ENCODE measurements at regions not wholly inside any gene's neighbourhood (a gene's known extent, or its start where the extent isn't known, plus 50 kb on each side); places are given as distances from the start of the nearest gene placed in this dataset.

- ChIA-PET POLR2A (no interaction called here), CTCF (no interaction called here)
- TF ChIP-seq HEYL (CRISPR knock-in tag; IDR thresholded peaks at IDR 0.05), result no peak
- TF ChIP-seq CEBPB (IDR thresholded peaks at IDR 0.05), result no peak
- TF ChIP-seq KDM5A (IDR thresholded peaks at IDR 0.05), result no peak
- no peak for TF ChIP-seq FOSL2 (IDR thresholded peaks at IDR 0.05)
- TF ChIP-seq FOSL2 (CRISPR knock-in tag; IDR thresholded peaks at IDR 0.05), result no peak
- no peak for TF ChIP-seq PHF8 (IDR thresholded peaks at IDR 0.05; ENCODE audit: borderline replicate concordance, low read depth)
- no peak for TF ChIP-seq GATA3 (IDR thresholded peaks at IDR 0.05; ENCODE audit: borderline replicate concordance)
- no peak for TF ChIP-seq EHMT2 (IDR thresholded peaks at IDR 0.05; ENCODE audit: low read depth)
- TF ChIP-seq HOXB13 (CRISPR knock-in tag; IDR thresholded peaks at IDR 0.05; ENCODE audit: low read depth), result no peak
- no peak for TF ChIP-seq RAD21 (conservative IDR thresholded peaks at IDR 0.05 in 1 of 2, IDR thresholded peaks at IDR 0.05 in 1 of 2)
- TF ChIP-seq TP53 (CRISPR knock-in tag; IDR thresholded peaks at IDR 0.05), result no peak
- H3K9me3 ChIP-seq, result no peaks in the 10 kb centered on the region
- no peak overlapping the region for H3K4me3 ChIP-seq
- H3K4me2 ChIP-seq, result no peak overlapping the region
- no peaks in the 10 kb centered on the region for H3K4me1 ChIP-seq
- WGBS (ENCODE audit: missing lambda C conversion rate), result 0% methylated on average over 2 of the region's 2 CpGs
- H3K27ac ChIP-seq, result no peak overlapping the region
- ATAC-seq (no peak), FAIRE-seq (no peak), DNase-seq (ENCODE audit: low read depth in 1 of 2, low spot score in 1 of 2) (no peak)
Observed at GRCh38 chr14:81653626-81654025, 120.0 kb upstream of the SEL1L start.

GRCh38 chr14:81655423-81656314 is 122.0 kb upstream of the SEL1L start:
- FAIRE-seq, result no peak
- TF ChIP-seq, protein P1, sequence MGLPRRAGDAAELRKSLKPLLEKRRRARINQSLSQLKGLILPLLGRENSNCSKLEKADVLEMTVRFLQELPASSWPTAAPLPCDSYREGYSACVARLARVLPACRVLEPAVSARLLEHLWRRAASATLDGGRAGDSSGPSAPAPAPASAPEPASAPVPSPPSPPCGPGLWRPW (IDR thresholded peaks at IDR 0.05), result no peak
- TF ChIP-seq, protein P2, sequence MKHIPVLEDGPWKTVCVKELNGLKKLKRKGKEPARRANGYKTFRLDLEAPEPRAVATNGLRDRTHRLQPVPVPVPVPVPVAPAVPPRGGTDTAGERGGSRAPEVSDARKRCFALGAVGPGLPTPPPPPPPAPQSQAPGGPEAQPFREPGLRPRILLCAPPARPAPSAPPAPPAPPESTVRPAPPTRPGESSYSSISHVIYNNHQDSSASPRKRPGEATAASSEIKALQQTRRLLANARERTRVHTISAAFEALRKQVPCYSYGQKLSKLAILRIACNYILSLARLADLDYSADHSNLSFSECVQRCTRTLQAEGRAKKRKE (CRISPR knock-in tag; IDR thresholded peaks at IDR 0.05; ENCODE audit: low read depth), result no peak
- DNase-seq (ENCODE audit: low read depth in 1 of 2, low spot score in 1 of 2), result peak in 1 of 2 experiments; percentile 15
- Histone ChIP-seq H3K4me3 (no peak overlapping the region), H3K4me1 (no peaks in the 10 kb centered on the region), H3K4me2 (no peak overlapping the region), H3K9me3 (no peaks in the 10 kb centered on the region), H3K27ac (no peak overlapping the region)
- peak in 1 of 2 experiments; percentile 29; a peak in 1 of 6 replicates for ATAC-seq
- ChIA-PET CTCF (interaction anchor here (0.6 kb wide), 1 partner anchor 1498 kb away, joined by 3 read pairs; no protein-coding TSS in a partner anchor), POLR2A (no interaction called here)
- 7% methylated on average over 6 of the region's 6 CpGs for WGBS (ENCODE audit: missing lambda C conversion rate)

DNA sequence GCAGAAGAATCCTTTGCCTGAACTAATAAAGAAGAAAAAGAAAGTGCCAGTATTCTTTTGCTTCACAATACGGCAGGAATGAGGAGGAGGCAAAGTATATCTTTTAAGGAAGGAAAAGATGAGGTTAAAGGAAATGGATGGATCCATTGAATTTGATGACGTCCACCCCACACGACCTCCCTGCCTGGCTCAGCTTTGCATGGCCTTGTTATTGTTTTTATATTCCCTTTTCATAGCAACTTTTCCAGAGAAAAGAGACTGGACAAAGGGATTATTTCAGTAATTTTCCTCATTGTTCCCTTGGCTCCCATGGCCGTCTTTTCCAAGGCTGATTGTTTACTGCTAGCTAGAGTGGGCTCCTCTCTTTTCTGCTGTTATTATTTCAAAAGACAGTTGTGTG is 123.2 kb upstream of the SEL1L start:
- Histone ChIP-seq H3K4me1 (no peaks in the 10 kb centered on the region), H3K9me3 (no peaks in the 10 kb centered on the region), H3K27ac (no peak overlapping the region), H3K4me2 (no peak overlapping the region), H3K4me3 (no peak overlapping the region)
- under 1% methylated on average over 4 of the region's 4 CpGs for WGBS (ENCODE audit: missing lambda C conversion rate)
- no peak for DNase-seq (ENCODE audit: low read depth in 1 of 2, low spot score in 1 of 2)
- ChIA-PET POLR2A (no interaction called here), CTCF (no interaction called here)
- TF ChIP-seq GATA3 (IDR thresholded peaks at IDR 0.05; ENCODE audit: borderline replicate concordance) (no peak), FOSB (CRISPR knock-in tag; IDR thresholded peaks at IDR 0.05) (no peak), SMC3 (IDR thresholded peaks at IDR 0.05) (no peak), EP300 (IDR thresholded peaks at IDR 0.05) (no peak), CHD2 (IDR thresholded peaks at IDR 0.05; ENCODE audit: low read length, partially characterized antibody) (no peak), NFE2L2 (conservative IDR thresholded peaks at IDR 0.05; ENCODE audit: low read length) (no peak), E2F6 (IDR thresholded peaks at IDR 0.05; ENCODE audit: borderline replicate concordance, low read depth) (no peak), RARB (CRISPR knock-in tag; IDR thresholded peaks at IDR 0.05) (no peak), FOXS1 (CRISPR knock-in tag; IDR thresholded peaks at IDR 0.05) (no peak), FOSL2 (IDR thresholded peaks at IDR 0.05) (no peak), FOSL2 (CRISPR knock-in tag; IDR thresholded peaks at IDR 0.05) (no peak), PHF8 (IDR thresholded peaks at IDR 0.05; ENCODE audit: borderline replicate concordance, low read depth) (no peak), KDM1A (IDR thresholded peaks at IDR 0.05; ENCODE audit: low read depth) (no peak), ZNF302 (CRISPR knock-in tag; IDR thresholded peaks at IDR 0.05) (no peak), ZFP36 (IDR thresholded peaks at IDR 0.05; ENCODE audit: borderline replicate concordance, partially characterized antibody) (no peak), HEYL (CRISPR knock-in tag; IDR thresholded peaks at IDR 0.05) (no peak)
- TF ChIP-seq, protein P1 (IDR thresholded peaks at IDR 0.05), result no peak
- TF ChIP-seq, protein P3, sequence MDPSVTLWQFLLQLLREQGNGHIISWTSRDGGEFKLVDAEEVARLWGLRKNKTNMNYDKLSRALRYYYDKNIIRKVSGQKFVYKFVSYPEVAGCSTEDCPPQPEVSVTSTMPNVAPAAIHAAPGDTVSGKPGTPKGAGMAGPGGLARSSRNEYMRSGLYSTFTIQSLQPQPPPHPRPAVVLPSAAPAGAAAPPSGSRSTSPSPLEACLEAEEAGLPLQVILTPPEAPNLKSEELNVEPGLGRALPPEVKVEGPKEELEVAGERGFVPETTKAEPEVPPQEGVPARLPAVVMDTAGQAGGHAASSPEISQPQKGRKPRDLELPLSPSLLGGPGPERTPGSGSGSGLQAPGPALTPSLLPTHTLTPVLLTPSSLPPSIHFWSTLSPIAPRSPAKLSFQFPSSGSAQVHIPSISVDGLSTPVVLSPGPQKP (IDR thresholded peaks at IDR 0.05; ENCODE audit: low read depth, low read length), result no peak
- TF ChIP-seq, protein P4, sequence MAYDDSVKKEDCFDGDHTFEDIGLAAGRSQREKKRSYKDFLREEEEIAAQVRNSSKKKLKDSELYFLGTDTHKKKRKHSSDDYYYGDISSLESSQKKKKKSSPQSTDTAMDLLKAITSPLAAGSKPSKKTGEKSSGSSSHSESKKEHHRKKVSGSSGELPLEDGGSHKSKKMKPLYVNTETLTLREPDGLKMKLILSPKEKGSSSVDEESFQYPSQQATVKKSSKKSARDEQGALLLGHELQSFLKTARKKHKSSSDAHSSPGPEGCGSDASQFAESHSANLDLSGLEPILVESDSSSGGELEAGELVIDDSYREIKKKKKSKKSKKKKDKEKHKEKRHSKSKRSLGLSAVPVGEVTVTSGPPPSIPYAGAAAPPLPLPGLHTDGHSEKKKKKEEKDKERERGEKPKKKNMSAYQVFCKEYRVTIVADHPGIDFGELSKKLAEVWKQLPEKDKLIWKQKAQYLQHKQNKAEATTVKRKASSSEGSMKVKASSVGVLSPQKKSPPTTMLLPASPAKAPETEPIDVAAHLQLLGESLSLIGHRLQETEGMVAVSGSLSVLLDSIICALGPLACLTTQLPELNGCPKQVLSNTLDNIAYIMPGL (CRISPR knock-in tag; IDR thresholded peaks at IDR 0.05; ENCODE audit: borderline replicate concordance), result no peak
- TF ChIP-seq, protein P5, sequence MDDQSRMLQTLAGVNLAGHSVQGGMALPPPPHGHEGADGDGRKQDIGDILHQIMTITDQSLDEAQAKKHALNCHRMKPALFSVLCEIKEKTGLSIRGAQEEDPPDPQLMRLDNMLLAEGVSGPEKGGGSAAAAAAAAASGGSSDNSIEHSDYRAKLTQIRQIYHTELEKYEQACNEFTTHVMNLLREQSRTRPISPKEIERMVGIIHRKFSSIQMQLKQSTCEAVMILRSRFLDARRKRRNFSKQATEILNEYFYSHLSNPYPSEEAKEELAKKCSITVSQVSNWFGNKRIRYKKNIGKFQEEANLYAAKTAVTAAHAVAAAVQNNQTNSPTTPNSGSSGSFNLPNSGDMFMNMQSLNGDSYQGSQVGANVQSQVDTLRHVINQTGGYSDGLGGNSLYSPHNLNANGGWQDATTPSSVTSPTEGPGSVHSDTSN (IDR thresholded peaks at IDR 0.05), result no peak
- ATAC-seq, result no peak
- no peak for FAIRE-seq
